Heart left ventricle (tissue), 16 donors: ENCODE measurements at regions not wholly inside any gene's neighbourhood (a gene's known extent, or its start where the extent isn't known, plus 50 kb on each side); places are given as distances from the start of the nearest gene placed in this dataset.

Experiments used
- ATAC-seq, 4 donors: fragments of 200-7000 bp; cut with Tn5 transposase; one replicate each; pipeline ENCODE4 v1.9.1; 2020 to 2022; ENCODE audit warnings: moderate library complexity in 4 of 4, mild to moderate bottlenecking in 3 of 4, moderate number of reproducible peaks in 1 of 4
- DNase-seq, 5 donors: peaks; one replicate each; pipeline ENCODE4 v3.0.0-alpha.2; 2020
- H3K27ac ChIP-seq, 12 donors: fragments of 200-600 bp; sonication (generic) in 4 of 12; one replicate each; pipeline versions ENCODE4 v1.5.0 to v1.8.0; 2016 to 2022; ENCODE audit warnings: mild to moderate bottlenecking in 2 of 12
- H3K27me3 ChIP-seq, 9 donors: fragments of 200-600 bp; sonication (generic) in 2 of 9; one replicate each; pipeline versions ENCODE4 v1.5.1 to v1.8.0; 2016 to 2022; ENCODE audit warnings: mild to moderate bottlenecking in 3 of 9
- H3K36me3 ChIP-seq, 9 donors: fragments of 200-600 bp; sonication (generic) in 2 of 9; one replicate each; pipeline versions ENCODE4 v1.5.0 to v1.8.0; 2018 to 2022; ENCODE audit warnings: mild to moderate bottlenecking in 2 of 9
- H3K4me1 ChIP-seq, 12 donors: fragments of 200-600 bp; sonication (generic) in 4 of 12; one replicate each; pipeline versions ENCODE4 v1.5.0 to v1.8.0; 2016 to 2022; ENCODE audit warnings: mild to moderate bottlenecking in 3 of 12
- H3K4me3 ChIP-seq, 12 donors: fragments of 200-600 bp; sonication (generic) in 4 of 12; one replicate each; pipeline versions ENCODE4 v1.5.0 to v1.8.0; 2017 to 2022; ENCODE audit warnings: mild to moderate bottlenecking in 9 of 12, moderate library complexity in 4 of 12
- H3K9me3 ChIP-seq, 12 donors: fragments of 200-600 bp; sonication (generic) in 4 of 12; one replicate each; pipeline versions ENCODE4 v1.5.0 to v1.8.0; 2016 to 2022; ENCODE audit warnings: mild to moderate bottlenecking in 1 of 12
- POLR2A ChIP-seq, 2 donors: fragments of 450-650 bp; IDR thresholded peaks; one replicate each; pipeline ENCODE4 v1.6.1; 2017; ENCODE audit warnings: antibody characterized with exemption in 2 of 2, mild to moderate bottlenecking in 2 of 2, moderate library complexity in 2 of 2
- WGBS, 4 donors: extraction: QIAGEN DNeasy Blood & Tissue Kit in 2 of 4; methylation state at CpG; one replicate each; pipeline versions ENCODE4 v1.1.5 to v1.1.7; 2013 to 2018; 5-methylcytosine and 5-hydroxymethylcytosine counted together
- intact Hi-C, 10 donors: fragments of 100-400 bp; cut with DNase I; formaldehyde crosslinking; loops; one replicate each; pipeline versions ENCODE4 v1.11.1 to v1.14.2; 2022
- TF ChIP-seq, protein P1 (sequence below), 12 donors: fragments of 200-600 bp; sonication (generic) in 4 of 12; IDR thresholded peaks; one replicate each; pipeline versions ENCODE4 v1.5.0 to v1.8.0; 2018 to 2022; ENCODE audit warnings: antibody characterized with exemption in 12 of 12, mild to moderate bottlenecking in 5 of 12
- donor health status: ischemic (EF 13 %, LVEDD 7.1; RV severe dilation, severe dysfunction).
- donor health status: healthy with polysubstance abuse.
- donor health status: DM: no; HTN: yes; CAD: no.
- donor health status: DM: no; HTN: no; CAD: no.
- donor health status: ischemic (EF 25% LVEDD 6.9; RV normal size, moderate dysfunction).
- donor health status: ischemic (EF 25% LVEDD 5.7; RV mildly dilated, moderate dysfunction).
- donor health status: healthy.
- donor health status: DM: yes; HTN: yes; CAD: no.
- donor health status: ischemic (EF 35%, LVEDD 5.7; RV mildly dilated, moderate dysfunction).
- donor health status: nonischemic (EF 11% LVEDD 7.7; RV severe dilation, severe dysfunction).
- donor health status: DM: yes; HTN: yes; CAD: no.
- donor health status: PGD.
- donor health status: ischemic (EF 29% LVEDD 5.4; RV normal size, mild dysfunction).
- donor health status: nonischemic (EF 23%, LVEDD 6.1; RV moderate dilation, normal function).

DNA sequence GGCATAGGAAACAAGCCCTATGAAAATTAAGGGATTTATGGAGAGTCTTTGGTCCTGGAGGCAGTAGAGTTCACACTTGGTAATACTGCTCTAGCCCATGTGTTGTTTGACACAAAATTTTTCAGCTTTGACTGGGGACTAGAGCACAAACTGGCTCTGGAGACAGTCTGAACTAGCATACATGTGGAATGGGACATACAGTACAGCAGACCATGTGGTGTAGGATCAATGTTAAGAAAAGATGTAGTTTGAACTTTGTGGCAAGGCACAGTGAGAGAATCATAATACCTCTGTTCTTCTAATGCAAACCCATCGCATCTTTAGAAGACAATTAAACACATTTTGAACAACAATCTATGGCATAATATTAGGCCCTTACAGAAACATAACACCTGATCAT lies 521.5 kb upstream of the DDX18 start:
- Histone ChIP-seq H3K9me3 (peaks cover 0 to under 1% (median 0%) of the 10 kb centered on the region in 12 donors), H3K4me1 (no peaks in the 10 kb centered on the region), H3K36me3 (no peaks in the 10 kb centered on the region), H3K4me3 (no peak overlapping the region), H3K27me3 (no peaks in the 10 kb centered on the region), H3K27ac (no peak overlapping the region)
- ATAC-seq (no peak), DNase-seq (no peak)
- intact Hi-C loops = no loop called here
- WGBS, 4 donors = 88 to 100% (median 93%) methylated on average over 1 of the region's 1 CpG
- TF ChIP-seq POLR2A (IDR thresholded peaks at IDR 0.05) = no peak
- TF ChIP-seq, protein P1, sequence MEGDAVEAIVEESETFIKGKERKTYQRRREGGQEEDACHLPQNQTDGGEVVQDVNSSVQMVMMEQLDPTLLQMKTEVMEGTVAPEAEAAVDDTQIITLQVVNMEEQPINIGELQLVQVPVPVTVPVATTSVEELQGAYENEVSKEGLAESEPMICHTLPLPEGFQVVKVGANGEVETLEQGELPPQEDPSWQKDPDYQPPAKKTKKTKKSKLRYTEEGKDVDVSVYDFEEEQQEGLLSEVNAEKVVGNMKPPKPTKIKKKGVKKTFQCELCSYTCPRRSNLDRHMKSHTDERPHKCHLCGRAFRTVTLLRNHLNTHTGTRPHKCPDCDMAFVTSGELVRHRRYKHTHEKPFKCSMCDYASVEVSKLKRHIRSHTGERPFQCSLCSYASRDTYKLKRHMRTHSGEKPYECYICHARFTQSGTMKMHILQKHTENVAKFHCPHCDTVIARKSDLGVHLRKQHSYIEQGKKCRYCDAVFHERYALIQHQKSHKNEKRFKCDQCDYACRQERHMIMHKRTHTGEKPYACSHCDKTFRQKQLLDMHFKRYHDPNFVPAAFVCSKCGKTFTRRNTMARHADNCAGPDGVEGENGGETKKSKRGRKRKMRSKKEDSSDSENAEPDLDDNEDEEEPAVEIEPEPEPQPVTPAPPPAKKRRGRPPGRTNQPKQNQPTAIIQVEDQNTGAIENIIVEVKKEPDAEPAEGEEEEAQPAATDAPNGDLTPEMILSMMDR (IDR thresholded peaks at IDR 0.05) = no peak

DNA sequence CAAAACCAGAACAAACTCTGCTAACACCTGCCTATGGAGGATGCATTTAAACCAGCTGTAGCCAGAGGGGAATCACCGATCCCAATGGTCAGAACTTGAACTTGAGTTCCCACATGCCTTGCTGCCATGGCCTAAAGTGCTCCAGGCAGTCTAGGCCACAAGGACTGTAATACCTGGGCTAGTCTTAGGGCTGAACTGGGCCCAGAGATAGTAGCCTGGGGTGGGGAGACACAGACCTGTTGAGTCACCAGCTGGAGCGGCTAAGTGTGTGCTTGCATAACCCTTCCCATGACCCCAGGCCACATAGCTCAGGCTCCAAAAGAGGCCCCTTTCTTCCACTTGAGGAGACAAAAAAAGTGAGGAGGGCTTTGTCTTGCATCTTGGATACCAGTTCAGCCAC lies 515.0 kb upstream of the DDX18 start:
- intact Hi-C loops = no loop called here
- Histone ChIP-seq H3K4me3 (no peak overlapping the region), H3K4me1 (no peaks in the 10 kb centered on the region), H3K9me3 (peaks cover 0 to 9% (median 0%) of the 10 kb centered on the region in 12 donors), H3K27me3 (no peaks in the 10 kb centered on the region), H3K36me3 (no peaks in the 10 kb centered on the region), H3K27ac (no peak overlapping the region)
- ATAC-seq (no peak), DNase-seq (no peak)
- 91 to 100% (median 94%) methylated on average over 1 to 2 of the region's 2 CpGs for WGBS, 4 donors
- TF ChIP-seq, protein P1 (IDR thresholded peaks at IDR 0.05) = no peak
- no peak for TF ChIP-seq POLR2A (IDR thresholded peaks at IDR 0.05)

DNA sequence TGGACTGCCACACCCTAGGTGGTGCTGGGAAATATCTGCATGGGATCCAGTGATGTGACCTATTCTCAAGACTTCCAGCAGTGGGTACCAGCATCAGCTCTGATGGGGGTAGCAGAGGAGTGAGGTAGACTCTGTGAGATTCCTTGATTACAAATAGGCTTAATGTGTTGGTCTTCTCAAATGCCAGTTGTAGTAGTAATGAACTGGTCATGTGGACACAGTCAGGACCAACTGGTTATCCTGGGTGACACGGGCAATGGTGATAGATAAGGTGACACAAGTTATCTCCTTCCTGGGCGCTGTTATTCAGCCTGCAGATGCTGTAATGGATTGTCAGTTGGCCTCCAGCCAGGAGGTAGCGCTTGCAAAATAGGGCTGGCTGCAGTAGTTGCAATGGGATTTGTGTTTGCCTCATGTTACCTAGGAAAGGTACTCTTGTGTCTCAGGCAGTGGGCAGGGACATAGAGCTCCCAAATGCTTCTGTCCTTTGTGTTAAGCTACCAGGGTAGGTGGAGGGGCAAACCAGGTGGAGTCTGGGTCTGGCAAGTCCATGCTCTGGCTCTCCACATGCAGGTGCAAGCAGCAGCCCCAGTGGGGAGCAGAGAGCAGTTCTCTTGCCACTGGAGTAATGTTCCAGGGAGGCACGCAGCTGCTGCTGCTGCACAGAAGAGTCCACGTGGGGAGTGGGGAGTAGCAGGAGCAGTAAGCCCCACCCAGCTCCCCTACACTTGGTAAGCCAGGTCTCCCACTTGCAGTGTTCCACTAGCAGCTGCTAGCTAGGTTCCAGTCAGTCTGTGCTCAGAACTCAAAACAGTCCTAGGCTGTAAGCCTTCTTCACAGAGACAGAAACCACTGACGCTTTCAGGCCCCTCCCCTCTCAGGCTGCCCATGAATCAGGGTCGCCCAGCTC lies 505.4 kb upstream of the DDX18 start:
- Histone ChIP-seq H3K9me3 (peaks cover 0 to 4% (median 0%) of the 10 kb centered on the region in 12 donors), H3K27me3 (no peaks in the 10 kb centered on the region), H3K4me1 (no peaks in the 10 kb centered on the region), H3K36me3 (no peaks in the 10 kb centered on the region), H3K4me3 (no peak overlapping the region), H3K27ac (no peak overlapping the region)
- ATAC-seq (no peak), DNase-seq (no peak)
- no peak for TF ChIP-seq POLR2A (IDR thresholded peaks at IDR 0.05)
- TF ChIP-seq, protein P1 (IDR thresholded peaks at IDR 0.05) = no peak
- intact Hi-C loops = no loop called here
- WGBS, 4 donors = 65 to 69% (median 67%) methylated on average over 6 to 7 of the region's 7 CpGs

DNA sequence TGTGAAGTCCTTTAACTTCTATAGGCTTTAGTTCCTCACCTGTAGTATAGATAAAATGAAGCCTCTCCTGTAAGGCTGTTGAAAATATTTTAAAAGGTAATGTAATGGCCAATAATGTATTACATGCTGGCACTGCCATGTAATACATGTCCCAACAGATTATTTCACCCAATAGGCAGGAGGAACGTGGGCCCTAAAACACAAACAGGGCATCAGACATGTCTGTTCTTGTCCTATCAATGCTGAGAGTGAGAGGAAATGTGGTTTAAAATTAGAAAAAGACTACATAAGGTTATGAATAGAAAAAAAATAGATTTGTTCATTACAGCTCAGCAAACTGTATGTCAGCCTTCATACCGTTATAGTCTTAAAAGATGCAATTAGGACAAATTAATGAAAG lies 492.7 kb upstream of the DDX18 start:
- 68 to 78% (median 75%) methylated on average over 2 of the region's 2 CpGs for WGBS, 4 donors
- DNase-seq (no peak), ATAC-seq (no peak)
- Histone ChIP-seq H3K4me1 (no peaks in the 10 kb centered on the region), H3K27me3 (no peaks in the 10 kb centered on the region), H3K27ac (no peak overlapping the region), H3K36me3 (no peaks in the 10 kb centered on the region), H3K9me3 (no peaks in the 10 kb centered on the region), H3K4me3 (no peak overlapping the region)
- intact Hi-C loops = no loop called here
- no peak for TF ChIP-seq POLR2A (IDR thresholded peaks at IDR 0.05)
- TF ChIP-seq, protein P1 (IDR thresholded peaks at IDR 0.05) = no peak
